HG02870 (cell line): ENCODE measurements at regions not wholly inside any gene's neighbourhood (a gene's known extent, or its start where the extent isn't known, plus 50 kb on each side); places are given as distances from the start of the nearest gene placed in this dataset.

ENCODE experiments used
- ATAC-seq: cut with Tn5 transposase; IDR thresholded peaks from one replicate; pipeline ENCODE4 v1.9.1; 2021; ENCODE audit warnings: mild to moderate bottlenecking, moderate library complexity; ENCODE audit not compliant: unreplicated experiment

GRCh38 chr6:4591218-4591617, 185.0 kb upstream of the CDYL start:
- ATAC-seq: no peak

GRCh38 chr6:4589295-4589694, 186.9 kb upstream of the CDYL start:
- ATAC-seq: no peak

GRCh38 chr6:4588581-4588980, 187.6 kb upstream of the CDYL start:
- ATAC-seq: no peak

- ATAC-seq: no peak
Measured at GRCh38 chr6:4588163-4588562, 188.0 kb upstream of the CDYL start.

- ATAC-seq: no peak
Measured at GRCh38 chr6:4587171-4587570, 189.0 kb upstream of the CDYL start.

GRCh38 chr6:4586469-4586859, 189.7 kb upstream of the CDYL start:
- no peak for ATAC-seq

GRCh38 chr6:4585682-4586468, 190.3 kb upstream of the CDYL start:
- no peak for ATAC-seq

- no peak for ATAC-seq
Measured at GRCh38 chr6:4584801-4585200, 191.4 kb upstream of the CDYL start.

- no peak for ATAC-seq
Measured at GRCh38 chr6:4582506-4583417, 193.4 kb upstream of the CDYL start.

GRCh38 chr6:4581468-4582385, 194.5 kb upstream of the CDYL start:
- no peak for ATAC-seq

GRCh38 chr6:4580361-4580760, 195.8 kb upstream of the CDYL start:
- no peak for ATAC-seq

GRCh38 chr6:4577406-4577805, 198.8 kb upstream of the CDYL start:
- no peak for ATAC-seq

GRCh38 chr6:4575714-4576113, 200.5 kb upstream of the CDYL start:
- ATAC-seq: no peak

- no peak for ATAC-seq
Measured at GRCh38 chr6:4574007-4574406, 202.2 kb upstream of the CDYL start.

- no peak for ATAC-seq
Measured at GRCh38 chr6:4571011-4571410, 205.2 kb upstream of the CDYL start.

GRCh38 chr6:4568138-4568537, 208.1 kb upstream of the CDYL start:
- no peak for ATAC-seq

- no peak for ATAC-seq
Measured at GRCh38 chr6:4567141-4567540, 209.1 kb upstream of the CDYL start.

GRCh38 chr6:4565301-4566250, 210.6 kb upstream of the CDYL start:
- ATAC-seq: no peak

- no peak for ATAC-seq
Measured at GRCh38 chr6:4564801-4565271, 211.4 kb upstream of the CDYL start.

- ATAC-seq: no peak
Measured at GRCh38 chr6:4563877-4564276, 212.3 kb upstream of the CDYL start.
